RCC 7860 (cell line): ENCODE measurements at regions not wholly inside any gene's neighbourhood (a gene's known extent, or its start where the extent isn't known, plus 50 kb on each side); places are given as distances from the start of the nearest gene placed in this dataset.

Source experiments
- DNase-seq: peaks from one replicate; pipeline ENCODE4 v3.0.0-alpha.2; 2015; ENCODE audit warnings: low spot score
- FAIRE-seq: peaks from 2 replicates; lab custom pipeline; 2012; peaks lifted over from hg19 to GRCh38; lab: Jason Lieb, UNC

GRCh38 chr16:73299346-73299745 is 251.4 kb upstream of the ZFHX3 start:
- FAIRE-seq: no peak
- DNase-seq: no peak

- FAIRE-seq (peak; percentile 78), DNase-seq (peak; percentile 91)
These were observed 250.6 kb upstream of the ZFHX3 start for GRCh38 chr16:73298562-73298961.

DNA sequence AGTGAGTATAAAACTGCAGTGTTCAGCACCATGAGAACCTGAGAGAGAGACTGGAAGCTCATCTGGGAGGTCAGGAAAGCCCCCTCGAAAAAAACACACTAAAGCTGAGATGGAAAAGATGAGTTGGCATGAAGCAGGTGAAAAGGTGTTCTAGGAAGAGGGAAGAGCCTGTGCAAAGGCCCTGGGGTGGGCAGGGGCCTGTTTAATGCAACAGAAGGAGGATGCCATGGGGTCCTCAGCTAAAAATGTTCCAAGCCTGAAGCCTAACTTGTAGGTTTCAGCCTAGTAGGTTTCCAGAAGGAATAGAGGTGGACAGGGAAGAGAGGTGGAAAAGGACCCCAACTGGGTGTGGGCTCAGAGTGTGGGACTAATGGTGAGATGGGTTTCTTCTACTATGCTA is 242.3 kb upstream of the ZFHX3 start:
- no peak for FAIRE-seq
- DNase-seq: no peak

GRCh38 chr16:73289232-73289631 is 241.3 kb upstream of the ZFHX3 start:
- FAIRE-seq (no peak), DNase-seq (no peak)

- no peak for FAIRE-seq
- no peak for DNase-seq
These were observed 240.6 kb upstream of the ZFHX3 start for GRCh38 chr16:73288520-73288919.

GRCh38 chr16:73287859-73288405 is 240.0 kb upstream of the ZFHX3 start:
- DNase-seq (no peak), FAIRE-seq (no peak)

DNA sequence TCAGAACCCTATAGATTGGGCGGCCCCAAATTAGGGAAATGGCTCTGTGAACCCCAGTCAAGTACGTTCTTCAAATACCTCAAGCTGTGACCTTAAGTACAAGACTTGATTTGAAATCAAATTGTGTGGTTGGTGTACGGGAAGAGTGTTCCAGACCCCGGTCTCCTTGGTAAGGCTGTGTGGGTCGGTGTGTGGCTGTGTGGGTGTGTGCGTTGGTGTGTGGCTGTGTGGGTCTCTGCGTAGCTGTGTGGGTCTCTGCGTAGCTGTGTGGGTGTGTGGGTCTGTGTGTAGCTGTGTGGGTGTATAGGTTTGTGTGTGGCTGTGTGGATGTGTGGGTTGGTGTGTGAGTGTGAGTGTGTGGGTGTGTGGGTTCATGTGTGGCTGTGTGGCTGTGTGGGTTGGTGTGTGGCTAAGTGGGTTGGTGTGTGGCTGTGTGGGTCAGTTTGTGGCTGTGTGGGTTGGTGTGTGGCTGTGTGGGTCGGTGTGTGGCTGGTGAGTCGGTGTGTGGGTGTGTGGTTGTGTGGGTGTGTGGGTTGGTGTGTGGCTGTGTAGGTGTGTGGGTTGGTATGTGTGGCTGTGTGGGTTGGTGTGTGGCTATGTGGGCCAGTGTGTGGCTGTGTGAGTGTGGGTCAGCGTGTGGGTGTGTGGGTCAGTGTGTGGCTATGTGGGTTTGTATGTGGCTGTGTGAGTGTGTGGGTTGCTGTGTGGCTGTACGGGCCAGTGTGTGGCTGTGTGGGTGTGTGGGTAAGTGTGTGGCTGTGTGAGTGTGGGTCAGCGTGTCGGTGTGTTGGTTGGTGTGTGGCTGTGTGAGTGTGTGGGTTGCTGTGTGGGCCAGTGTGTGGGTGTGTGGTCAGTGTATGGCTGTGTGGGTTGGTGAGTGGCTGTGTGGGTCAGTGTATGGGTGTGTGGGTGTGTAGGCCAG is 238.7 kb upstream of the ZFHX3 start:
- DNase-seq (no peak), FAIRE-seq (no peak)

DNA sequence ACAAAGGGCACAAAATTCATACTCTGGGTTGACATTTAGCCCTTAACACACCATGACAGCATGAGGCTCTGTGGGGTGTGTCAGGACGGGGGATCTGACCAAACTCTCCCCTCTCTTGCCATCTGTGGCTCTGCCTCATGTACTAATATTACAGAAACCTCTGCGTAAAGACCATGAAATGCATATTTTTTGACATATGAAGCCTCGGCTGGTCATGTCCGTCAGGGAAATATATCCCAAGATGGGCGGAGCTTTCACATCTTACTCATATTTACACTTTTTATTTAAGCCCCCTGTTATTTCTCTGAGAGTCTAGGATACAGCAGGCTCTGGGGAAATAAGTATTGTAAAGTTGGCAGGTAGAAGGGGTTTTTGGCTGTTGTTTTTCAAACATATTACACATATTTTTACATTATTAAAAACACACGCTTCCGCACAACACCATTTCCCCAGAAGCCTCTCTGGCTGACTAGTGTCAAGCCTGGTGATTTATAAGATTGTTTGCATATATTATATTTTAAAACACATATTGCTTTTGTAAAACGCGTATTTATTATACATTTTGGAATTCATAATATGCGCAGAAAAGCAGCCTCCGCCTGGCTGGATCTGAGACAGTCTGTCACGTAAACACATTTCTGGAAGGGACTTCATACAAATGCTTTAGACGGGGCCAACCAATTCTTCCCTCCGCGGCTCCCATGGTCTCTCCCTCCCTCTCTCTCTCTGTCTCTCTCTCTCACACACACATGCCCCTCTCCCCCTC is 237.7 kb upstream of the ZFHX3 start:
- DNase-seq: no peak
- no peak for FAIRE-seq

GRCh38 chr16:73280388-73280787 is 232.5 kb upstream of the ZFHX3 start:
- no peak for DNase-seq
- no peak for FAIRE-seq

- no peak for FAIRE-seq
- DNase-seq: no peak
These were observed 231.5 kb upstream of the ZFHX3 start for GRCh38 chr16:73279451-73279850.

- no peak for FAIRE-seq
These were observed 229.1 kb upstream of the ZFHX3 start for GRCh38 chr16:73277071-73277470.

GRCh38 chr16:73275448-73275847 is 227.5 kb upstream of the ZFHX3 start:
- FAIRE-seq: no peak
- no peak for DNase-seq

More at GRCh38 chr16:73277071-73277470, 229.1 kb upstream of the ZFHX3 start:
- DNase-seq: no peak

GRCh38 chr16:73275024-73275423 is 227.1 kb upstream of the ZFHX3 start:
- FAIRE-seq (no peak), DNase-seq (no peak)

- FAIRE-seq (no peak), DNase-seq (no peak)
These were observed 226.2 kb upstream of the ZFHX3 start for GRCh38 chr16:73274140-73274539.

DNA sequence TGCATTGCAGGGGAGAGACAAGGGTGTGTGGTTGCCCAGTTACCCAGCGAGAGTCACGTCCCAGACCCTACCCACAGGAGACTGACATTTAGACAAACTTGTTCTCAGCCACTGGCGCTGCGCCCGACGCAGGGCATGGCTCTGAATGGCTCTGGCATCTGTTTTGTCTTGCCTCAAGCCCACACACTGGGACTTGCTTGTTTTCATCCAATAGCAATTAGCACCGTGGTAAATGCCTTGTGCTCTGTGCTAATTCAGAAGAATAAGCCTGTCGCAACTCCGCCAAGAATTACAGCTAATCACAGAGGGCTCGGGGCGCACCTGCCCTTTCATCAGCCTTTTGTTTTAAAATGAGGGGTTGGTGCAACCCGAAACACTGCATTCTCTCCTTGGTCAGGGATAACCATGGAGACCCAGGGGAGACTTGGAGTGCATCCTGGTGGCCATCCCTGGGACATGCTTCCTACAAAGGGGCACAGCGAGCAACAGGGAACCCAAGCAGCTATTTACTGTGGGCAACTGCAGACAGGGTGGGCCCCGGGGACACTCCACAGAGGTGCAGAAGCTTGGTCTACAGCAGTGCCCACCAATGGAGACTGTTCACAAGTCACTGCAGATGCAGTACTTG is 220.6 kb upstream of the ZFHX3 start:
- no peak for FAIRE-seq

GRCh38 chr16:73265935-73266334 is 218.0 kb upstream of the ZFHX3 start:
- no peak for FAIRE-seq
- no peak for DNase-seq

More for the DNA sequence above, 220.6 kb upstream of the ZFHX3 start:
- no peak for DNase-seq

GRCh38 chr16:73265124-73265837 is 217.4 kb upstream of the ZFHX3 start:
- FAIRE-seq: no peak

DNA sequence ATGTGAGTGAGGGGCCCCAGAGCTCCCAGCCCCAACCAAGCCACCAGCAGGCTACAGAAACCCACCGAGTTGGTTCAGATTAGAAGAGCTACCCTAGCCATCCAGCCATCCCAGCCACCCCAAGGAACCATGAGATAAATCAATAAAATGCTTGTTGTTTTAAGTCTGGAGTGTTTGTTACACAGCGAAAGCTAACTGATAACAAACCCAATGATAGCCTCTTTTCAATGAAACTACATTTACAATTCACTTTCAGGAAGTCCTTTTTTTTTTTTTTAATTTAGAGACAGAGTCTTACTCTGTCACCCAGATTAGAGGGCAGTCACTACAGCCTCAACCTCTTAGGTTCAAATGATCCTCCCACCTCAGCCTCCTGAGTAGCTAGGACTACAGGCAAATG is 215.0 kb upstream of the ZFHX3 start:
- FAIRE-seq (no peak), DNase-seq (no peak)

More at GRCh38 chr16:73265124-73265837, 217.4 kb upstream of the ZFHX3 start:
- DNase-seq: no peak

DNA sequence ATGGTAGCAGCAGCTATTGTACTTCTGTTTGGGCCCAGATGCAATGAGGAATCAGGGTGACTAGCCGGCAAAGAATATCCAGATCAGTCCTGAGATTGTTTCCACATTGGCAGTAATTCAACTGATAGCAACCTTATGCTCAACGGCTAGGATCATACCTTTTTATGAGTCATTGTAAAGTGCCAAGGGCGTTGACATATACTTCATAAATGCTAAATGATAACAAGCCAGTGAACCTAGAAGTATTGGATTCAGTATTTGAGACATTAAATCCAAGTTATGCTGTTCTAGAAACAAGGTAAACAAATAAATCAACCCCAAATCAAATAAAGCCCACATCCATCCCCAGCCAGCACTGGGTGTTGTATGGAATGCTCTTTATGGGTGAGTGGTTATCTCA is 207.1 kb upstream of the ZFHX3 start:
- peak; percentile 21 for DNase-seq
- no peak for FAIRE-seq

- FAIRE-seq (no peak), DNase-seq (no peak)
These were observed 206.1 kb upstream of the ZFHX3 start for GRCh38 chr16:73253922-73254480.
